HG02840 (cell line): ENCODE measurements at regions not wholly inside any gene's neighbourhood (a gene's known extent, or its start where the extent isn't known, plus 50 kb on each side); places are given as distances from the start of the nearest gene placed in this dataset.
"Not testable (repeated sequence)": the region's sequence is repeated elsewhere in the genome, so short reads cannot be mapped to it uniquely, and the experiment has no call there.

Source experiments
- ATAC-seq: cut with Tn5 transposase; IDR thresholded peaks from one replicate; pipeline ENCODE4 v1.9.1; 2021; ENCODE audit warnings: mild to moderate bottlenecking, moderate library complexity, moderate number of reproducible peaks; ENCODE audit not compliant: unreplicated experiment, low FRiP score

DNA sequence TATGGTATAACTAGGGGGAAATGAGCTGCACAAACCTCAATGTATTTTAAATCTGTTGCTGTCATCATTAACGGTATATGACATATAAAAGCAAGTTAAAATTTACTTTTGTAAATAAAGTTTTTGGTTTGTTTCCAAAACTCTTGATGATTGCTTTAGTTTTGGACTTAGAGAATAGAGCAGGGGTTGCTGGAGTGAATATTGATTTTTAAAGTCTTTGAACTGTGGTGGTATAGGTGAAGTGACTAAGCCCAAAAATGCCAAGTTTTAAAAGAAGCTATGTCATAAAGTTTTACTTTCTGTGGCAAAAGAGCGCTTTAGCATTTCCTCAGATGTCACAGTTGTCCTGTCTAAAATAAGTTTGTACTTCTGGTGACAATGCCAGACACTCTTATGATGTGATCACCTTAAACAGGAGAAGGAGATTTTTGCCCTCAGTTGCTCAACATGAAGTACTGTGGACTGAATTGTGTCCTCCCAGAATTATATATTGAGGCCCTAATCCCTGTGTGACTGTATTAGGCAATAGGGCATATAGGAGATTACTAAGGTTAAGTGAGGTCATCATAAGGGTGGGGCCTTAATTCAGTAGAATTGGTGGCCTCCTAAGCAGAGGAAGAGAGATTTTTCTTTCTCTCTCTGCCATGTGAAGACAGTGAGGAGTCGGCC is 175.2 kb upstream of the PLGLB1 start:
- not testable (repeated sequence) for ATAC-seq

DNA sequence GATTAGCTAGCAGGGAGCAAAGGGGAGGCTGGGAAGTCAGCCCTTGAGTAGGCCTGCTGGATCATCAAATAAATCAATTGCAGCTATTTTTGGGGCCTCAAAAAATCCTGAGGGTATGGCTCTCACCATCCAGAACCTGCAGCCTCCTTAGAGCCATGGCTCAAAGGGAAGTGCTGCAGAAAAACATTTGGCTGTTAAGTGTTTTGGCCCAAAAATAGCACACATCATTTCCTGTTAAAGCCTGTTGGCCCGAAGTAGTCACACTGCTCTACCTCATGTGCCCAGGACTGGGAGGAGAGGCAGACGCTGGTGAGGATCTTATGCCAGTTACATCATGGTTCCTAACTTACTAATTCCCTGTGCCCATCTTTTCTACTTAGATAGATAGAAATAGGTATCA is 176.8 kb upstream of the PLGLB1 start:
- not testable (repeated sequence) for ATAC-seq

- not testable (repeated sequence) for ATAC-seq
Measured at GRCh38 chr2:87199228-87199627, 177.6 kb upstream of the PLGLB1 start.

DNA sequence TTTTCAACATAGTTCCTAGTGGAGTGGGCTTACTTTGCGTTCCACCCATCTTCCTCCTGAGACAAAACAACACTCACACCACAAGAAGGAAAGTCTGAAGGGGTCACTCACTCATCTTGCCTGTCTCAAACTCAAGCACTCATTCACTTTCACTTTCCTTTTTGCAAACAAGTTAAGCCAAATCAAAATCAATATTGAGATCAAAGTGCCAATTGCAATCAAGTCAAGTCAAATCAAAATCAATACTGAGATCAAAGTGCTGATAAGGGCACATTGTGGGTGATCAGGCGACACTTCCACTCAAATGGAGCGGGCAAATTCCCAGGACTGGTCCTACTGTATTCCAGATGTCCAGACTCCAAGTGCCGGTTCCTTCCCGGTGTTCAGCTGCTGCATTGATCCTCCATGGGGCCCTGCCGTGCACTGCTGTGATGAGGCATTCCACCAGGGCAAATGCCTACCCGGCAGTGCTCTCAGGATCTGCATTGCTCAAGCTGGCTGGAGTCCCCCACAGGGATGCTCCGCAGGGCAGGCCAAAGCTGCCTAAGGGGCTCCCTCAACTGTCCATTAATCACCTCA is 183.0 kb upstream of the PLGLB1 start:
- ATAC-seq: not testable (repeated sequence)

- ATAC-seq: not testable (repeated sequence)
Measured at GRCh38 chr2:87212938-87213337, 191.3 kb upstream of the PLGLB1 start.

DNA sequence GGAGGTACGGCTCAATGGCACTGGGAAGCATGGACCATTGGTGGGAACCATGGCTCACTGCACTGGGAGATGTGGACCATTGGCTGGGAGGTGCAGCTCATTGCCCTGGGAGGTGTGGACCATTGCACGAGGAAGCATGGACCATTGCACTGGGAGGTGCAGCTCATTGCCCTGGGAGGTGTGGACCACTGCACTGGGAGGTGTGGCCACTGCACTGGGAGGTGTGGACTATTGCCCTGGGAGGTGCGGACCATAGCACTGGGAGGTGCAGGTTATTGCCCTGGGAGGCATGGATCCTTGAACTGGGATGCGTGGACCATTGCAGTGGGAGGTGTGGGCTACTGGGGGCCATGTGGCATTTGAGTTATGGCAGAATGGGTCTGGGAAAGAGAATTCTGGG is 195.4 kb upstream of the PLGLB1 start:
- not testable (repeated sequence) for ATAC-seq

GRCh38 chr2:87217741-87218410 is 196.2 kb upstream of the PLGLB1 start:
- not testable (repeated sequence) for ATAC-seq

- not testable (repeated sequence) for ATAC-seq
Measured at GRCh38 chr2:87220651-87221050, 199.0 kb upstream of the PLGLB1 start.

DNA sequence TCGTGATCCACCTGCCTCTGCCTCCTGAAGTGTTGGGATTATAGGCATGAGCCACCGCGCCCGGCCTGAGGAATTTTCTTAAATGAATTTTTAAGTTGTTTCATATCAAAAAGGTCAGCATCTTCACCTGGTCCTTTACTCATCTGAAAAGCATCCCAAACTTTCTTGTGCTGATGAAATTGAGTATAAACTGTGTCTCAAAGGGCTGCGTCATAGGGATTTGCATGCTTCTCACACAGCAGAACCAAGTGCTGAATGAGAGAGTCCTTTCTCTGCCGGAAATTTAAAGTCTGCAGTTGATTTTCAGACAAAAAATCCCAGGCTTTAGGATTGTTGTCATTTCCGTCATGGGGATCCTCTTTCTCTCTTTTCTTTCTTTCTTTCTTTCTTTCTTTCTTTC is 200.5 kb upstream of the PLGLB1 start:
- ATAC-seq: not testable (repeated sequence)

GRCh38 chr2:87223873-87224272 is 202.2 kb upstream of the PLGLB1 start:
- ATAC-seq: not testable (repeated sequence)

GRCh38 chr2:87229091-87229689 is 207.5 kb upstream of the PLGLB1 start:
- not testable (repeated sequence) for ATAC-seq

GRCh38 chr2:87229964-87230363 is 208.3 kb upstream of the PLGLB1 start:
- ATAC-seq: not testable (repeated sequence)

DNA sequence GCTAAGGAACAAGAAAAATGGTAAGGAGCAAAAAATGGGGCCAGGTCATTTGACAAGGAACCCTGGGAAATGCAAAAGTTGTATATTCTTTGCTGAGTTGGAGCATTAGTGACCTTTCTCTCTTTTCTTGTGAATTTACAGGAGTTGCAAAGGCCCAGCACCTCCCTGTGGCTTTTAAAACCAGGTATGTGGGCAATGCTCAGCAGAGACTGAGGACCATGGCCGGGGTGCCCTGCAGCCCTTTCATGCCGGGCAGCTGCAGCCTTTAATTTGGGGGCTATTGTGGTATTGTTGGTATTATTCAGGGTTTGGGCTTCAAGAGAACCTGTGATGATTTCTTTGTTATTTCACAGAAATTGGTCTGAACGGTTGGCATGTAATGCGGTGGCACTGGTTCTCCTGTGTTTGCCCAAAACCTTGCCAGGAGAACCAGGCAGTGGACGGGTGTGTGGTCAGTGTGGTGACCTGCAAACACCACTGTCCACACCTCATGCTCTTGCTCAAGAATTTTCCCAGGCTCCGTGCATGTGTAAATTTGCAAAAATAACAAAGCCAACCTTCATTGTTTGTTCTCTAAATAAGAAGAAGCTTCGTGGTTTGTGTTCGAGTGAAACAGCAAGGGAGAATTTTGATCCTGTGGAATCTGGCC is 213.8 kb upstream of the PLGLB1 start:
- not testable (repeated sequence) for ATAC-seq

DNA sequence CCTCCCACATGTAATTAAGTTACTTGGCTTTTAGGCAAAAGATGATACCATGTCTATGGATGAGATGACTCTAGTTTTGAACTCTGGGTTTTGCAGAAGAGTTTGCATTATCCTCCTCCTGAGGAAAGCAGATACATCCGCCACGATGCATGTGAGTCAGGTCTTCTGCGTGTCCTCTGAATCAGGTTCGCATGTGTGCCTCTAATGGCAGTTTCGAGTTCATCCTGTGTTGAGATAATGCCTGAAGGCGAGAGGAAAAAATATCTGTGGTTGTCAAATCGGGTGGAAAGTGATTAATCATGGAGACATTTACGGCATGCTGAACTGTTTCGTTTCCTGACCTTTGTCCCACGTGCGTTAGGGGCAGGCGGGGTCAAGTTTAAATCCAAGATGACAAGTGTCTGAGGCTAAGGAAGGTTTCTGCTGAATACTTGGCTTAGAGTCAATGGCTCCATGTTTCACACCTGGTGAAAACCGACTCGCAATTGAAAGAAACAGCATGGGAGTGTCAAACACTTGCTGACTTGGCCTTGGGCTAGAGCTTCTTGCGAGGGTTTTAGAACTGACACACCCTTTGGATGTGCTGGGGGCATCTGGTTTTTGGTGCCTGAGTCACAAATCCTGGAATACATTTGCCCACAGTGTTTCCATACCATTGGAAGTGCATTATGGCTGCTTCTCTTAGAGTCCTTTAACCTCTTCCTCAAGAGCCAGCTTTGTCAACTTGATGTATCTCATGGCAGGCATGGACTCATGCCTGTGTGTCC is 216.1 kb upstream of the PLGLB1 start:
- not testable (repeated sequence) for ATAC-seq

DNA sequence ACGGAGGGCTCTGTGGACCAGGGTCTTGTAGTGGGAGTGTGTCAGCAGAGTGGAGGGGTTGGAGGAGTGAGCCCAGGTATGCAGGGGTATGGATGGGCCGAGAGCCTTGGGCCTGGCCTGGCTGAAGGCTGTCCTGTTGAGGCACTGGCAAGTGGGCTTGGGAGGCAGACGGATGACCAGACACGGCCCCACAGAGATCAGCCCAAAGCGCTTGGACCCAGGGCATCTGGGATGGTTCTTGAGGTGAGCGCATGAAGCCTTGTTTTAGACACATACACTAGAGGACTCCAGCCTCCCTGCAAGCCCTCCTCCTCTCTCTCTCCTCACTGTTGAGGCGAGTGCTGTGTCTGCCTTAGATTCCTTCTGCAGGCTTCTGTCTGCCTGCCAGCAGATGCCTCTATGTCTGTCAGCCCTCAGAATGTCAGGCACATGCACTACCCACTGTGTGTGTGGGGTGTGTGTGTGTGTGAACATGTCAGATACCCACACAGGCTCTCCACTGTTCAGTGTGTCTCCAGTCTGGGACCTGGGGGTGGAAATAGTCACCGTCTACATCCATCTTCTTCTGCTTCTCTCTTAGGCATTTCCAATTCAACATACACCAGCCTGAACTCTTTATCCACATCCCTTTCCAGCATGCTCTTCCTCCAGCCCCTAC is 218.0 kb upstream of the PLGLB1 start:
- ATAC-seq: not testable (repeated sequence)

DNA sequence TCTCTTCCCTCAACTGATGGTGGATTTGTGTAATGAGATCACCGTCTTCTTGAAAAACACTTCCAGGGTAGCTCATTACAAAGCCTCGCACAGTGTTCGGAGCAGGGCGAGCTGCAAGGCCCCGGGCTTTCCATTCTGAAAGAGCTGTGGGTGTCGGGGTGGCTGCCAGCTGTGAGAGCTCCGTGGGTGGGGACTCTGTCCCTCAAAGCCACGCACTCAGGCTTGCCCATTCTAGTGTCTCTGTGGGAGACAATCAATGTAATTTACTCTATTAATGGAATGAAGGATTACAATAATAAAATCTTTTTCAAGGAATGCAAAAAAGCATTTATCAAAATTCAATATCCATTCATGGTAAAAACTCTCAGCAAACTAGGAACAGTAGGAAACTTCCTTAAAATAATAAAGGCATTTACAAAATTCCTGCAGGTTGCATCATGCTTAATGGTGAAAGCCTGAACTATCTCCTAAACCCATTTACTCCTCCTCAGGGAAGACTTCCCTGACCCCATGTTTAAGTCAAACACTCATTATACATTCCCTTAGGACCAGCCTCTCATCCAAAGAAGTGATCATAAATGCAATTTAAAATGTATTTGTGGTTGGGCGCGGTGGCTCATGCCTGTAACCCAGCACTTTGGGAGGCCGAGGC is 224.5 kb upstream of the PLGLB1 start:
- ATAC-seq: not testable (repeated sequence)

DNA sequence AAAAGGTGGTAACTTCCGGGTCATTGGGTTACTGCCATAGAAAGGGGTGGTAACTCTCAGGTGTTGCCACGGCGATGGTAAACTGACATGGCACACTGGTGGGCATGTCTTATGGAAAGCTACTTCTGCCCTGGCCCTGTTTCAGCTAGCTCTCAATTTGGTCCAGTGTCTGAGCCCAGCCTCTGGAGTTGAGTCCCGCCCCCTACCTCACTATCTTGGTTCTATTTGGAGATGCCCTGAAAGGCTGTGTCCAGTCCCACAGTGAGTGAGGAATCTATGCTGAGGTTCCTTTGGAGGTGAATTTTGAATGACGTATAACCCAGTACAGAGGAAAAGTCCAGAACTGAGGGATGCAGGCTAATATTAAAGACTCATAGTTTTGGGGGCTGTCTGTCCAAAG is 230.4 kb upstream of the PLGLB1 start:
- not testable (repeated sequence) for ATAC-seq

GRCh38 chr2:87254562-87254961 is 232.9 kb upstream of the PLGLB1 start:
- not testable (repeated sequence) for ATAC-seq

DNA sequence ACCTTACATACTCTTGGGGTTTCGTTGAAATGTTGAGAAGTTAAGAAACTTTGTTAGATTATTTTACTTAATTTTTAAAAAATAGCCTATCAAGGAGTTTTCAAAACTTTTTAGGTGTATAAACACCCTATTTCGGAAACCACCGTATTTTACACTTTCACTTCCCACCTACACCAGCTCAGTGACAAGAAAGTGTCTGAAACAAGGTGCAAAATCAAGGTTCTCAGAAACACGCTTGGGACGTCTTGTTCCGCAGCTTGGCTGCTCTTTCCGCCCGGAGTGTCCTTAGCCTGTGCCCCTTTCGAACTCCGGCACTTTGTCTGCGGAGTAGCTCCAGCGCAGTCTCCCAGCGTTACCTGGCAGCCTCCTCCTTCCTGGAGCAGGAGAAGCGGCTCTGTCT is 233.8 kb upstream of the PLGLB1 start:
- not testable (repeated sequence) for ATAC-seq
